ENCODE measurements at regions not wholly inside any gene's neighbourhood (a gene's known extent, or its start where the extent isn't known, plus 50 kb on each side); places are given as distances from the start of the nearest gene placed in this dataset.

DNA sequence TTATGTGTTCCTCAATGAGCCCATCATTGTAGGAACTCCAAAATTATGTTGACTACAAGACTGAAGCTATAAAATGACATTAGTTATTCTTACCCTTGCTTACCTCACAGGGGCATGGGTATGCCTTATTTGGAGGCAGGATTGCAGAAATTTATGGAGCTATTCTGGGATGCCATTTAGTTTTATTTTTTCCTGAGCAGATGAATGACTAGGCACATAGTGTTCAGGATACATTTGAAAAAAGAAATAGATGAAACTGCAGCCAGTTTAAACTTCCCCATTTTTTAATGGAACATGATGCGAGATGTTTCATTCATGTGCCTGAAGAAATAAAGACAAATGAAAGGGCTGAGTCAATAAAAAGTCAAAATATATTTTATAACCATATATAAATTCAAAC, 399.2 kb upstream of the JAG1 start (continued):
- TF ChIP-seq, protein P1, sequence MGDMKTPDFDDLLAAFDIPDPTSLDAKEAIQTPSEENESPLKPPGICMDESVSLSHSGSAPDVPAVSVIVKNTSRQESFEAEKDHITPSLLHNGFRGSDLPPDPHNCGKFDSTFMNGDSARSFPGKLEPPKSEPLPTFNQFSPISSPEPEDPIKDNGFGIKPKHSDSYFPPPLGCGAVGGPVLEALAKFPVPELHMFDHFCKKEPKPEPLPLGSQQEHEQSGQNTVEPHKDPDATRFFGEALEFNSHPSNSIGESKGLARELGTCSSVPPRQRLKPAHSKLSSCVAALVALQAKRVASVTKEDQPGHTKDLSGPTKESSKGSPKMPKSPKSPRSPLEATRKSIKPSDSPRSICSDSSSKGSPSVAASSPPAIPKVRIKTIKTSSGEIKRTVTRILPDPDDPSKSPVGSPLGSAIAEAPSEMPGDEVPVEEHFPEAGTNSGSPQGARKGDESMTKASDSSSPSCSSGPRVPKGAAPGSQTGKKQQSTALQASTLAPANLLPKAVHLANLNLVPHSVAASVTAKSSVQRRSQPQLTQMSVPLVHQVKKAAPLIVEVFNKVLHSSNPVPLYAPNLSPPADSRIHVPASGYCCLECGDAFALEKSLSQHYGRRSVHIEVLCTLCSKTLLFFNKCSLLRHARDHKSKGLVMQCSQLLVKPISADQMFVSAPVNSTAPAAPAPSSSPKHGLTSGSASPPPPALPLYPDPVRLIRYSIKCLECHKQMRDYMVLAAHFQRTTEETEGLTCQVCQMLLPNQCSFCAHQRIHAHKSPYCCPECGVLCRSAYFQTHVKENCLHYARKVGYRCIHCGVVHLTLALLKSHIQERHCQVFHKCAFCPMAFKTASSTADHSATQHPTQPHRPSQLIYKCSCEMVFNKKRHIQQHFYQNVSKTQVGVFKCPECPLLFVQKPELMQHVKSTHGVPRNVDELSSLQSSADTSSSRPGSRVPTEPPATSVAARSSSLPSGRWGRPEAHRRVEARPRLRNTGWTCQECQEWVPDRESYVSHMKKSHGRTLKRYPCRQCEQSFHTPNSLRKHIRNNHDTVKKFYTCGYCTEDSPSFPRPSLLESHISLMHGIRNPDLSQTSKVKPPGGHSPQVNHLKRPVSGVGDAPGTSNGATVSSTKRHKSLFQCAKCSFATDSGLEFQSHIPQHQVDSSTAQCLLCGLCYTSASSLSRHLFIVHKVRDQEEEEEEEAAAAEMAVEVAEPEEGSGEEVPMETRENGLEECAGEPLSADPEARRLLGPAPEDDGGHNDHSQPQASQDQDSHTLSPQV (IDR thresholded peaks at IDR 0.05): no peak
- TF ChIP-seq POLR2AphosphoS5 (IDR thresholded peaks at IDR 0.05; ENCODE audit: low read length): no peak
- TF ChIP-seq NFYB (IDR thresholded peaks at IDR 0.05; ENCODE audit: insufficient read depth, low read depth, low read length): no peak
- TF ChIP-seq BRCA1 (IDR thresholded peaks at IDR 0.05; ENCODE audit: low read depth, low read length): no peak
- TF ChIP-seq, protein P2, sequence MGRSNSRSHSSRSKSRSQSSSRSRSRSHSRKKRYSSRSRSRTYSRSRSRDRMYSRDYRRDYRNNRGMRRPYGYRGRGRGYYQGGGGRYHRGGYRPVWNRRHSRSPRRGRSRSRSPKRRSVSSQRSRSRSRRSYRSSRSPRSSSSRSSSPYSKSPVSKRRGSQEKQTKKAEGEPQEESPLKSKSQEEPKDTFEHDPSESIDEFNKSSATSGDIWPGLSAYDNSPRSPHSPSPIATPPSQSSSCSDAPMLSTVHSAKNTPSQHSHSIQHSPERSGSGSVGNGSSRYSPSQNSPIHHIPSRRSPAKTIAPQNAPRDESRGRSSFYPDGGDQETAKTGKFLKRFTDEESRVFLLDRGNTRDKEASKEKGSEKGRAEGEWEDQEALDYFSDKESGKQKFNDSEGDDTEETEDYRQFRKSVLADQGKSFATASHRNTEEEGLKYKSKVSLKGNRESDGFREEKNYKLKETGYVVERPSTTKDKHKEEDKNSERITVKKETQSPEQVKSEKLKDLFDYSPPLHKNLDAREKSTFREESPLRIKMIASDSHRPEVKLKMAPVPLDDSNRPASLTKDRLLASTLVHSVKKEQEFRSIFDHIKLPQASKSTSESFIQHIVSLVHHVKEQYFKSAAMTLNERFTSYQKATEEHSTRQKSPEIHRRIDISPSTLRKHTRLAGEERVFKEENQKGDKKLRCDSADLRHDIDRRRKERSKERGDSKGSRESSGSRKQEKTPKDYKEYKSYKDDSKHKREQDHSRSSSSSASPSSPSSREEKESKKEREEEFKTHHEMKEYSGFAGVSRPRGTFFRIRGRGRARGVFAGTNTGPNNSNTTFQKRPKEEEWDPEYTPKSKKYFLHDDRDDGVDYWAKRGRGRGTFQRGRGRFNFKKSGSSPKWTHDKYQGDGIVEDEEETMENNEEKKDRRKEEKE (IDR thresholded peaks at IDR 0.05): no peak
- TF ChIP-seq MYB (IDR thresholded peaks at IDR 0.05; ENCODE audit: borderline replicate concordance, low read depth, low read length): no peak

Measured in GM12878 (cell line).